ENCODE measurements at regions not wholly inside any gene's neighbourhood (a gene's known extent, or its start where the extent isn't known, plus 50 kb on each side); places are given as distances from the start of the nearest gene placed in this dataset.

- DNase-seq (no peak), ATAC-seq (no peak)
- Mint-ChIP-seq H3K27ac (no peak overlapping the region), H3K4me1 (ENCODE audit: low read depth) (peaks cover 6% of the 10 kb centered on the region), H3K4me3 (no peak overlapping the region), H3K27me3 (ENCODE audit: low read depth) (no peaks in the 10 kb centered on the region), H3K36me3 (ENCODE audit: low read depth) (peaks cover 2% of the 10 kb centered on the region), H3K9me3 (ENCODE audit: insufficient read depth) (no peaks in the 10 kb centered on the region)
- ChIA-PET CTCF (no interaction called here), POLR2A (no interaction called here)
These were observed 74.5 kb upstream of the ATF7IP start for GRCh38 chr12:14290951-14291350.

DNA sequence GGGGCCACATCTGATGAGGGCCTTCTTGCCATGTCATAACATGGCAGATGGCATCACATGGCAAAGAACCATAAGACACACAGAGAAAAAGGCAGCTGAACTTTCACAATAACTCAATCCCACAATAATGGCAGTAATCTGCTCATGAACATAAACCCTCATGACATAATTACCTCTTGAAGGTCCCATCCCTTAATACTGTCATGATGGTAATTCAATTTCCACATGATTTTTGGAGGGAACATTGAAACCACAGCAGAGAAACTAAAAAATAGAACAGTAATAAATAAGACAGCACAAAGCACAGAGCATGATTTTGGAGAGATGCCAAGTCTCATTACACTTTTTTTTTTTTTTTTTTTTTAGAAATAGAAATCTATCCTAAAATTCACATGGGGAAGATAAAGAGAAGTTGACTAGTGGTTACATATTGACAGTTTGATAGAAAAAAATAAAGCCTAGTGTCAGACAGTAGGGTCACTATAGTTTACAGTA lies 61.8 kb upstream of the ATF7IP start:
- DNase-seq (no peak), ATAC-seq (no peak)
- POLR2A ChIA-PET, result no interaction called here
- H3K4me1 Mint-ChIP-seq (ENCODE audit: low read depth), result no peaks in the 10 kb centered on the region
- no peak overlapping the region for H3K27ac Mint-ChIP-seq
- H3K9me3 Mint-ChIP-seq (ENCODE audit: insufficient read depth), result peaks cover 5% of the 10 kb centered on the region
- no peak overlapping the region for H3K4me3 Mint-ChIP-seq
- H3K27me3 Mint-ChIP-seq (ENCODE audit: low read depth), result no peaks in the 10 kb centered on the region
- peaks cover 2% of the 10 kb centered on the region for H3K36me3 Mint-ChIP-seq (ENCODE audit: low read depth)
- CTCF ChIA-PET, result no interaction called here

GRCh38 chr12:14307004-14307403 lies 58.5 kb upstream of the ATF7IP start:
- Mint-ChIP-seq H3K9me3 (ENCODE audit: insufficient read depth) (peaks cover 5% of the 10 kb centered on the region), H3K27me3 (ENCODE audit: low read depth) (no peaks in the 10 kb centered on the region), H3K27ac (no peak overlapping the region), H3K4me3 (no peak overlapping the region), H3K36me3 (ENCODE audit: low read depth) (peaks cover 2% of the 10 kb centered on the region), H3K4me1 (ENCODE audit: low read depth) (no peaks in the 10 kb centered on the region)
- ATAC-seq, result no peak
- no peak for DNase-seq
- POLR2A ChIA-PET, result no interaction called here
- CTCF ChIA-PET, result no interaction called here

DNA sequence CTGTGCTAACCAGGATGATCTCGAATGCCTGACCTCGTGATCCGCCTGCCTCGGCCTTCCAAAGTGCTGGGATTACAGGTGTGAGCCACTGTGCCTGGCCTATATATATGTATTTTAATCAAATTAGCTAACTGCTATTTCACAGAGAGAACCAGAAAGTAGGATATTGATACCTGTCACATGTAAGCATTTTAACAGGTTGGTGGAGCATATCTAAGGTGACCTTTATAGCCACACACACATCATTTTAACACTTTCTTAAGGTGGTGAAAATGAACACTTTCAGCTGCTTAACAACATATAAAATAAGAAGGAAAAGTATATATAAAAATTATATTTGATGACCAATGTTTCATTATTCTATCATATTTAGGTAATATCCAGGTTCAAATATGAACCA lies 57.0 kb upstream of the ATF7IP start:
- CTCF ChIA-PET, result no interaction called here
- POLR2A ChIA-PET, result interaction anchor here (0.6 kb wide), 1 partner anchor 9 kb away, joined by 3 read pairs; no protein-coding TSS in a partner anchor
- no peak overlapping the region for H3K27ac Mint-ChIP-seq
- no peaks in the 10 kb centered on the region for H3K4me1 Mint-ChIP-seq (ENCODE audit: low read depth)
- peaks cover 5% of the 10 kb centered on the region for H3K9me3 Mint-ChIP-seq (ENCODE audit: insufficient read depth)
- H3K4me3 Mint-ChIP-seq, result no peak overlapping the region
- no peaks in the 10 kb centered on the region for H3K27me3 Mint-ChIP-seq (ENCODE audit: low read depth)
- no peak for DNase-seq
- ATAC-seq, result no peak
- H3K36me3 Mint-ChIP-seq (ENCODE audit: low read depth), result peaks cover 2% of the 10 kb centered on the region

DNA sequence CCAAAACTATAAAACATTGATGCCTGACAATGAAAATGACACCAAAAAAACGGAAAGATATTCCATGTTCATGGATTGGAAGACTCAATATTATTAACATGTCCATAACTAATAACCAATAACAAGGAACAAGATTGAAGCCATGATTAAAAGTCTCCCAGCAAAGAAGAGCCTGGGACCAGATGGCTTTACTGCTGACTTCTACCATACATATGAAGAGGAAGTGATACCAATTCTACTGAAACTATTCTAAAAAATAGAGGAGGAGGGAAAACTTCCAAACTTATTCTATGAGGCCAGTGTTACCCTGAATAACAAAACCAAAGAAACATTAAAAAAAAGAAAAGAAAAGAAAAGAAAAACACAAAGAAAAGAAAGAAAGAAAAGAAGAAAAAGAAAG lies 54.6 kb upstream of the ATF7IP start:
- ChIA-PET POLR2A (no interaction called here), CTCF (no interaction called here)

DNA sequence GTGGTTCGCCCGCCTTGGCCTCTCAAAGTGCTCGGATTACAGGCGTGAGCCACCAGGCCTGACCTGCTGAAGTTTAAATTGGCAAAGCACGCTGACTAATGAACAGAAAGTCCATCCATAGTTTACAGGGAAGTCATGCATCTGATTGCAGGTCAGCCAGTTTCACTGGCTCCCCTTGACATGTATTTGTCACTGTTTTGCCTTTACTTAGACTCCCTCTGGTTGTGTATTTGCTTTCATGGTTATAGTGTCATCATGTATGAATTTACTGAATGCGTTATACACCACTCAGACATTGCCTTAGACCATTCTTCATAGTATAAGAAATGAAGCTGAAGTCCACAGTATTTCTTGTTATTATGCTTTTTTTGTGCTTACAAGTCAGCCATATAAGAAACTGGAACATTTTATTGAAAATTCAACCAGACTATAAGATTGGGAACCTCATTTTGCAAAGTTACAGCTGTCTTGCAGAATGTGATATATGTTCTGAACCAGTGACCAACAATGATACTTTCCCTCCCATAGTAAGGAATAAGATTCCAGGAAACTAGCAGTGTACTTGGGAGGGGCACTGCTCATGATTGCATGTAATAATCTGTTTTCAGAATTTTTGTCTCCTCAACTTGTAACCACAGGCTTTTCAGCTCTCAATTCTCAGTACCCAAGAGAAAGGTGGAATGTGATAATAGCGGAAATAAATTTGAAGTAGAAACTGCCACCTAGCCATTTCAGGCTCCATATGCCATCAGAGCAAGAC lies 51.9 kb upstream of the ATF7IP start:
- H3K4me1 Mint-ChIP-seq (ENCODE audit: low read depth), result no peaks in the 10 kb centered on the region
- no peaks in the 10 kb centered on the region for H3K27me3 Mint-ChIP-seq (ENCODE audit: low read depth)
- H3K36me3 Mint-ChIP-seq (ENCODE audit: low read depth), result no peaks in the 10 kb centered on the region
- CTCF ChIA-PET, result no interaction called here
- H3K9me3 Mint-ChIP-seq (ENCODE audit: insufficient read depth), result peaks cover 5% of the 10 kb centered on the region
- no peak overlapping the region for H3K27ac Mint-ChIP-seq
- ATAC-seq (no peak), DNase-seq (no peak)
- POLR2A ChIA-PET, result no interaction called here
- no peak overlapping the region for H3K4me3 Mint-ChIP-seq

More for the DNA sequence above, 54.6 kb upstream of the ATF7IP start:
- Mint-ChIP-seq H3K36me3 (ENCODE audit: low read depth) (peaks cover 2% of the 10 kb centered on the region), H3K27me3 (ENCODE audit: low read depth) (no peaks in the 10 kb centered on the region), H3K4me1 (ENCODE audit: low read depth) (no peaks in the 10 kb centered on the region), H3K4me3 (no peak overlapping the region), H3K9me3 (ENCODE audit: insufficient read depth) (peaks cover 5% of the 10 kb centered on the region), H3K27ac (no peak overlapping the region)
- no peak for DNase-seq
- ATAC-seq, result no peak

DNA sequence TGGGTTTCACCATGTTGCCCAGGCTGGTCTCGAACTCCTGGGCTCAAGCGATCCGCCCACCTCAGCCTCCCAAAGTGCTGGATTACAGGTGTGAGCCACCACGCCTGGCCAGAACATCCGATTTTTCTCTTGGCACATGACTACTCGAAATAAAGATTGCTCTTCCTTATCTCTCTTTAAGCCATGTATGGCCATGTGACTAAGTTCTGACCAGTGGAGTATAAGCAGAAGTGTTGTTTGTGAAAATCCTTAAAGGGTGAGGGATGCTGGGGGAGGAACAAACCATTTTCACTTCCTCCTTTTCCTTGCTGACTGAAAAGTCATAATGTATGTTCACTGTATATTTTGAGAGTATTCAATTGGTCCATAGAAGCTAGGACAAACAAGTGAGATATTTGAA lies 50.7 kb upstream of the ATF7IP start:
- no peaks in the 10 kb centered on the region for H3K36me3 Mint-ChIP-seq (ENCODE audit: low read depth)
- ATAC-seq (no peak), DNase-seq (no peak)
- H3K9me3 Mint-ChIP-seq (ENCODE audit: insufficient read depth), result peaks cover 5% of the 10 kb centered on the region
- H3K27me3 Mint-ChIP-seq (ENCODE audit: low read depth), result no peaks in the 10 kb centered on the region
- ChIA-PET CTCF (no interaction called here), POLR2A (no interaction called here)
- no peak overlapping the region for H3K27ac Mint-ChIP-seq
- no peaks in the 10 kb centered on the region for H3K4me1 Mint-ChIP-seq (ENCODE audit: low read depth)
- no peak overlapping the region for H3K4me3 Mint-ChIP-seq

DNA sequence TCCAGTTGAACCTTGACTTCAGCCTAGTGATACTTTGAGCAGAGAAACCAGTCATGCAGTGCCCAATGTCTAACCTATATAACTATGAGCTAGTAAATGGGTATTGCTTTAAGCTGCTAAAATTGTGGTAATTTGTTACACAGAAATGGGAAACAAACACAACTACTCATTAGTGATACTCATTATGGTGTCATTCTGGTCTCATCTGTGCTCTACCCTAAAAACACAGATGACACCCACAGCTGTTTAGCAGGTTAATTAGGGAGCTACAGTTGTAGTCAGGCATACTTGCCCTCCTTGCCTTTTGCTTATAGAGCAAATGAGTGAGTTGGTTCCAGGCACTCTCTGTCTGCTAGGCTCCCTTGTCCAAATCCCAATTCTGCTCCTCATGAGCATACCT lies 50.0 kb upstream of the ATF7IP start:
- Mint-ChIP-seq H3K36me3 (ENCODE audit: low read depth) (no peaks in the 10 kb centered on the region), H3K27ac (no peak overlapping the region), H3K4me1 (ENCODE audit: low read depth) (no peaks in the 10 kb centered on the region), H3K4me3 (no peak overlapping the region), H3K9me3 (ENCODE audit: insufficient read depth) (peaks cover 5% of the 10 kb centered on the region), H3K27me3 (ENCODE audit: low read depth) (no peaks in the 10 kb centered on the region)
- ATAC-seq, result no peak
- POLR2A ChIA-PET, result no interaction called here
- DNase-seq, result no peak
- CTCF ChIA-PET, result no interaction called here

Data from activated CD8-positive, alpha-beta T cell treated with anti-CD3 and anti-CD28 coated beads, Interleukin-2, amount 10 ng/mL, durations not matched to agents 7 days and 5 days (primary cell).